ENCODE measurements at regions not wholly inside any gene's neighbourhood (a gene's known extent, or its start where the extent isn't known, plus 50 kb on each side); places are given as distances from the start of the nearest gene placed in this dataset.

- DNase-seq, result no peak
Measured at GRCh38 chr4:108520807-108521206, 99.6 kb upstream of the RPL34 start.

DNA sequence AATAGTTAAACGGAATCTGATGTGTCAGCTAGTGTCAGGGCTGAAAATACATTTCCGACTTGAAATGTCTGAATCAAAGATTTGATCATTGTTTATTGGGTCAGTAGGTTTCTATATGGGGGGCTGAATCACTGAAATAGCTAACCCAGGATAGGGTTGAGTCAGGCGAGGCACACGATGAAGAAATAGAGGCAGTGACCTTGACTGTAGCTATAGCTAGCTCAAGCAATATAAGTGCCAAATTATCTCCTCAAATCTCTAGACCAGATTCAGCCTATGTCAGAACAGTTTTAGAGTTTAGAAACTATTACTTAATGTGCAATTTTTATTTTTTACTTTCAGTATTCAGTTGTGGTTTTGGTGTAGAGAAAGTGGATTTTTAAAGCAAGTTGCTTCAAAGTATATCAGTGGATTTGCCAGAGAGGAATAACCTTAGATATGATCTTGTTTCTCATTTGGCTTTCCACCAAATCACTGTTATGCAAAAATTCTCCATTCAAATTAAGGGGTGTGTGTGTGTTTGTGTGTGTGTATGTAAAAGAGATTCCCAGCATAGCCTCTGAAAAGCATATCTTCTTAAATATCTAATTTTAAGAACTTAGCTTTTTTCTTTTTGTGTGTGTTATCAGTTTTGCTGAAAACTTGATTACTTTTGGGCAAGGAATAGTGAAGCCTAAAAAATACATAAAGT, 100.3 kb upstream of the RPL34 start:
- peak in 1 of 5 experiments; percentile 29 for DNase-seq

- DNase-seq, result no peak
Measured at GRCh38 chr4:108519208-108519833, 101.1 kb upstream of the RPL34 start.

DNA sequence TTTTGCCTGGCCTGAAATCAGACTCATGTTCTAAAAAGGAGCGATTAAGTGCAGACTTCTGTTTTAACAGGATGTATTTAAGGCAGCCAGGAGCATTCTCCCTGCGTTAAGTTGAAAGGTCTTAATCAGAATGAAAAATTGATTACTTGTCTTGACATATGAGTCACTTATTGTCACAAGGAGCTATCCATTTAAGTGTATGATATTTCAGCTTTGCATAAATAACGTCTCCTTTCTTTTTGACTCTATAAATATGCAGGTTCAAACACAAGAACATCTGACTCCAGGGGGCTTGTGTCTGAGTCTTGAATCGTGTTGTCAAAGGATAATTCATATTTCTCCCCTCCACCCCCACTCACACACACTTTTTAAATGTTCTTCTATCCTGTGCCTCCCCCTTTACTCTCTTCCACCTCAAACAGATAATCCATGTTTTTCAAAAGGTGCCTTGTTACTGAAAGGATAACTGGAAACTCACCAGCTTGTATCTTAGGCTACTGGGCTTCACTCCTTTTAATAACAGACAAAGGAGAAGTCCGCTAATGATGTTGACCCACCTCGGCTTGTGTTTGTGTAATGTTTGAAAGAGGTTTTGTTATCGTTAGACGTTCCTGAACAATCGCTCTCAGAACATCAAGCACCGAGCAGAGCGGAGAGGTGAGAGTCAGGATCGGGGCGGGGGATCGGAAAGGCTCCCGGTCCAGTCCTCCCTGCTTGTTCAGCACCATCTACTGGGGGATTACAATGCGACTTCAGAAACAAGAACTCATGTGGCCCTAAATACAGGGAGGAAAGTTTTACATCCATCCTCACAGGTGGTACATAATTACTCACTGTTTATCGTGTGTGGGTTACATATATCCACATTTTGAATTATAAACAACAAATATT, 107.5 kb upstream of the RPL34 start:
- DNase-seq, result peak in 2 of 5 experiments; percentile 8 to 18

- no peak for DNase-seq
Measured at GRCh38 chr4:108511618-108512017, 108.8 kb upstream of the RPL34 start.

DNA sequence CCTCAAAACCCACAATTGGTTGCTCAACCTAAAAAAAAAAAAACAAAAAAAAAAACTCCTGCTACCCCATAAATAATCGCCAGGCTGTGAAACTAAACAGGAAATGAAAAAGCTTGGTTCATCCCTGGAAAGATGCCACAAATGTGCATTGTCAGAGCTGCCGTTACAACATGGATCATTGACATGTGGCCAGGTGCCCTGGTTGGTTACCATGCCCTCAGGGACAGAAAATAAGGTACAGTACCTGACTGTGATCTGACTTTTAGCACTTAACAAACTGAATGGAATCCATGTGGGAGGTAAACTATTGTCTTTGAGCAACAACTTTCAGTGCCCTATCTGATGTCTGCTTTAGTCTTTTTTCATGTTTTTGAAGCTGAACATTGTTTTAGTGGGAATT, 118.0 kb upstream of the RPL34 start:
- no peak for DNase-seq

- no peak for DNase-seq
Measured at GRCh38 chr4:108498925-108499324, 121.5 kb upstream of the RPL34 start.

- DNase-seq, result no peak
Measured at GRCh38 chr4:108493596-108493931, 126.8 kb upstream of the RPL34 start.

DNA sequence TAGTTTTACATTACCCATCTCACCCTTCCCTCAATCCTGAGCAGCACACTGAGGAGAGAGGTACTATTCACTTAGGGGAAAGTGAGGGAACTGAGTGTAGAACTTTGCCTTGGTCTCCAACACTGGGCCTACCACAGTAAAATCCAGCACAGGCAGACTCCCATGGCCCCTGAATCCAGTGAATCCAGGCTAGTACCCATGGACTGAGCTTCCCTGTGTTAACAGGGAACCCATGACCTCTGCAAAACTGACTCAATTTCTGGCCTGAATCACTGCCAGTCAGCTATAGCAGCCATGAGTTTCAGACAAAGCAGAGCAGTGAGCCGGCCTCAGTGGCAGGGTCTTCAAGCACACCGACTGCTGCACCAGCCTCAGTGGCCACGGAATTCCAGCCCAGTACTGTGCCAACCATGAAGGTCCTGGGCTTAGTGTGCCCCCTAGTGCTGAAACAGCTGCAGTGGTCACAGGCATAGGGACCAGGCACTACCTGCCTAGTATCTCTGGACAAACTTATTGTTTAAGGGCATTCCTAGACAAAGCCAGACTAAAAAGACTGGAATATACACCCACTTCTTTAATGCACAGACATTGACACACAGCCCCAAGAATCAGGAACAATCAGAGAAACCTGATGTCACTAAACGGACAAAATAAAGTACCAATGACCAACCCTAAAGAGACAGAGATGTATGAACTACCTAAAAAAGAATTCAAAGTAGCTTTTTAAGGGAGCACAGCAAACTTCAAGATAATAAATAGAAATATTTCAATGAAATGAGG, 127.4 kb upstream of the RPL34 start:
- DNase-seq, result peak in 2 of 5 experiments; percentile 9 to 31

GRCh38 chr4:108488865-108489264, 131.5 kb upstream of the RPL34 start:
- DNase-seq, result no peak

DNA sequence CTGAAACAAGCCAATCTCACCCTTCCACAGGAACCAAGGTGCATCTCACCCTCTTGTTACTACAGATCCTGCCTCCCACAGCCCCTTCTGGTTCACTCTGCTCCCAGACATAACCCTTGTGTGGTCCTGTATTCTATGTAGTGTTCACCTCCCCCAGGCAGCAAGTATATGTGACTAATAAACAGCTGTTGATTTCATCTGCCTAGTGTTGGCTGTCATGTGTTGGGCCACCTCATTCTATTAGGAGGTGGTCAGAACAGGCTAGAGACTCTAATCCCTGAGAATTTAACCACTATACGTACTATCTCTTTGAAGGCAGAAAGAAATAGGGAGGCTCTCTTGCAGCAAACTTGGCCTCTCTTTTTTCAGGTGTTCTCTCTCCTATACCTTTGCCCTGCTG, 134.3 kb upstream of the RPL34 start:
- DNase-seq, result no peak

DNA sequence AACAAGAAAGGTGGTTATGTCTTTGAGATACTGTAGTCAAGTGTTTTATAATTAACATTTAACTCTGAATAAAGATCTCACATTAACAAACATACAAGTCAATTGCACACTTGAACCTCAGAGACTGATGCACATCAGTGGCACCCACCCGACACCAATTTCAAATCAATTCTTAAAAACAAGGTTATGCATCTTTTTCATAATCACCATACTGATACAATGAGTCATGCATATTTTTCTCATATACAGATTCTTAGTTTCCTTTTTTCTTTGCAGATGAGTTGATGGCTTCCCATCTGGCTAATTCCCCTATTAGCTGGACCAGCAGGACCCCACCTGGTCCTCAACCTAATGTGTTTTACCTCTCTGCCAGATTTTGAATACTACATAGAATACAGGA, 136.2 kb upstream of the RPL34 start:
- DNase-seq, result peak in 1 of 5 experiments; percentile 14

- DNase-seq, result peak in 1 of 5 experiments; percentile 80
Measured at GRCh38 chr4:108483650-108484049, 136.7 kb upstream of the RPL34 start.

DNA sequence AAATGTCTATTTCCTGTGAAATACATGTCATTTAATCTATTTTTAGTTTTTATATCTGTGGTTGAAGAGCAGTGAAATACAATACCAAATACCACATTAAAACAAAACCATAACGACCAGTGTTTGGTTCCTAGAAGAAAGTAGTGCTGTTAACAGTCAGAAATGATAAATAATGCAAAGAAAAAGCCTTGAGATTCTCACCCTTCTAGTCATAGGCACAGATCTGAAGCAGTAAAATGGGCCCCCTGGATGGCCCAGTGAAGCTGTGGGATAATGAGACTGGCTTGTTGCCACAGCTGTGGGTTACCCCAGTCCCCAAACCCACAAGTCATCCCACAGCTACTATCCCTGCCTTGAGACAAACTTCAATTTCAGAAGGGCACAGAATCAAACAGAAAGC, 137.3 kb upstream of the RPL34 start:
- peak in 1 of 5 experiments; percentile 75 for DNase-seq

DNA sequence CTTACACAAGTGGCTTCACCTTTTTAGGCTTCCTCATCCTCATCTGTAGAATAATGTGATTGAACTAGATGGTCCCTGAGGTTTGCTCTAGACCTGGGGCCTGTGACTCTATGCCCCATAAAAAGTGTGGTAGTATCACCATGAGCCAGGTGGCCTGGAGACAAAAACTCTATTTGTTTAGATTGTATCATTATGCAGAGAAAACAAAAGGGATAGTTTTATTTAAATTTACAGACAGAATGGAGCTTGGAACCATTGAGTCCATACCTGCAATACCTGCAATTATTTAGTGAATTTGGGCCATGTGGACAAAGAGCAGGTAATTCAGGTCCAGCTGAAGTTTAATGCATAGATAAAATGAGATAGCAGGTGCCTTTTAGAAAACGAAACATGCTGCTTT, 139.5 kb upstream of the RPL34 start:
- DNase-seq, result no peak

DNA sequence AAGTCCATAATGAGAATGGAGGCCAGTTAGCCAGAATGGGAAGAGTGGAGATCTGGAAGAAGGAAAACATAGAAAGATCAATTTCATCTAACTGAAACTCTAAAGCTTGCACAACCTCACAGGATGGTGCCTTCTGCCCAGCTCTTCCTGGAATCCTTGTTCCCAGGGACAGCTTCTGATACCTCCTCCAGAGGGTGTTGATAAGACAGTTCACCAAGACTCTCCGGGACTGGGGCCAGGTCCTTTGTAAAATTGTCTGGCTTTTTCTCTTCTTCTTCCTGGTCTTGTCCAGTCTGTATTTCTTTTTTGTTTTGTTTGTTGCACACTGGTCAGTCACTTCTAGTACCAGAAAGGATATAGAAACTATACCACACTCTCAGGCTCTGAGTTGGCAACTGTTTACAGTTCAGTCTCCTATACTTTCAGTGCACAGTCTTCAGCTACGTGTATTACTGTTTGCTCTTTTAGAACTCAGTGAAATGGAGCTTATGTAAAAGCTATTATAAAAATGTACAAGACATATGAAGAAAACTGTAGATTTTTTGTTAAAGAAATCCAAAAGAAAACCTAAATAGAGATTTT, 142.8 kb upstream of the RPL34 start:
- DNase-seq, result no peak

- DNase-seq, result no peak
Measured at GRCh38 chr4:108473163-108473720, 147.1 kb upstream of the RPL34 start.

DNA sequence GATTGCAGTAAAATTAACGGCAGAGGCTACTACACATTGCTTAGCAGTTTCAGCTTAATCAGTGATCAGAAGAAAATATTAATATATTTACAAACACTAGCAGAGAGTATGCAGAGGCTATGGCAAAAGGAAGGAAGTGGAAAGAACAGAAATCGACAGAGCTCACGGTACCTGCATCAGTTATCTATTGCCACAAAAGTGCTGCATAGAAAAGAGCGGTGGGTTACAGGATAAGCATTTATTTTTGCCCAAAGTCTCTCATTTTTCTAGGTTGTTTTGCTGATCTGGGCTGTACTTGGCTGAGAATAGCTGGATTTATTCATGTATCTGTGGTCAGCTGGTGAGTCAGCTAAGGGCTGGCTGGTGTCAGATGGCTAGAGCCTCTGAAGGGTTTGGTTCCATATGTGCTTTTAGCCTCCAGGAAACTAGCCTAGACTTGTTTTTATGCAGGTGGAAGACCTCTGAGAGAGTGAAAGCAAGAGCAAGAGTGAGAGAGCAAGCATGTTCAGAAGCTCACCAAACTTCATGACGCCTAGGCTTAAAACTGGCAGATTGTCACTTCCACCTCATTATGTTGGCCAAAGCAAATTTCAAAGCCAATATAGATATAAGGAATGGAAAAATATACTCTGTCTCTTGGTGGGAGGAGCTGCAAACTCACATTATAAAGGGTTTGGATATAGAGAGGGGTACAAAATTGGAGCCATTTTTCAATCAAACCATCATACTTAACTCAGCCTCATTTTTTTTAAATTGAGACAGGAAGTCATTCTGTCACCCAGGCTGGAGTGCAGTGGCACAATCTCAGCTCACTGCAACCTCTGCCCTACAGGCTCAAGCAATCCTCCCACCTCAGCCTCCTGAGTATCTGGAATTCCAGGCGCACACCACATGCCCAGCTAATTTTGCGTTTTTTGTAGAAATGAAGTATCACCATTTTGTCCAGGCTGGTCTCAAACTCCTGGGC, 153.2 kb upstream of the RPL34 start:
- DNase-seq, result peak in 1 of 5 experiments; percentile 69

- no peak for DNase-seq
Measured at GRCh38 chr4:108465886-108466500, 154.4 kb upstream of the RPL34 start.

- no peak for DNase-seq
Measured at GRCh38 chr4:108458681-108459080, 161.7 kb upstream of the RPL34 start.

All from T-helper 2 cell (primary cell).